ENCODE measurements at regions not wholly inside any gene's neighbourhood (a gene's known extent, or its start where the extent isn't known, plus 50 kb on each side); places are given as distances from the start of the nearest gene placed in this dataset.

GRCh38 chr12:107545737-107546353 is 139.8 kb upstream of the PWP1 start:
- no peak for TF ChIP-seq CTCF (IDR thresholded peaks at IDR 0.05)
- TF ChIP-seq POLR2A (IDR thresholded peaks at IDR 0.05), result no peak

Data from testis (tissue), 2 donors.